ENCODE measurements at regions not wholly inside any gene's neighbourhood (a gene's known extent, or its start where the extent isn't known, plus 50 kb on each side); places are given as distances from the start of the nearest gene placed in this dataset.

DNA sequence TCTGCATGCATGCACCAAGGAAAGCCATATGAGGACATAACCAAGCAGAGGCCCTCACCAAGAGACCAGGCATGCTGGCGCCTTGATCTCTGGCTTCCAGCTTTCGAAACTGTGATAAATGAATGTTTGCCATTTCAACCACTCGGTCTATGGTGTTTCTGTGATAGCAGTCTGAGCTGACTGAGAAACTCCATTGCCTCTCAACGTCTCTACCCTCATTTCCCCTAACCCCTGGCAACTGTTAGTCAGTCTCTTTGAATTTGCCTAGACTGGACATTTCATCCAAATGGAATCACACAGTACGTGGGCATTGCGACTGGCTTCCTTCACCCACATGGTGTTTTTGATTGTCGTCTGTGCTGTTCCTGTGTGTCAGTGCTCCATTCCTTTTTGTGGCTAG lies 88.0 kb upstream of the MPHOSPH6 start (continued):
- TF ChIP-seq TCF3 (IDR thresholded peaks at IDR 0.05; ENCODE audit: borderline replicate concordance, insufficient read depth, low read depth, low read length) (no peak), YBX1 (IDR thresholded peaks at IDR 0.05) (no peak), NFXL1 (IDR thresholded peaks at IDR 0.05; ENCODE audit: borderline replicate concordance) (no peak), RAD51 (IDR thresholded peaks at IDR 0.05) (no peak), PAX5 (IDR thresholded peaks at IDR 0.05; ENCODE audit: borderline replicate concordance, low read depth, low read length) (no peak), CEBPB (IDR thresholded peaks at IDR 0.05; ENCODE audit: borderline replicate concordance in 1 of 2, low read depth in 2 of 2, low read length in 2 of 2) (no peak), LARP7 (IDR thresholded peaks at IDR 0.05) (no peak)
- TF ChIP-seq, protein P1, sequence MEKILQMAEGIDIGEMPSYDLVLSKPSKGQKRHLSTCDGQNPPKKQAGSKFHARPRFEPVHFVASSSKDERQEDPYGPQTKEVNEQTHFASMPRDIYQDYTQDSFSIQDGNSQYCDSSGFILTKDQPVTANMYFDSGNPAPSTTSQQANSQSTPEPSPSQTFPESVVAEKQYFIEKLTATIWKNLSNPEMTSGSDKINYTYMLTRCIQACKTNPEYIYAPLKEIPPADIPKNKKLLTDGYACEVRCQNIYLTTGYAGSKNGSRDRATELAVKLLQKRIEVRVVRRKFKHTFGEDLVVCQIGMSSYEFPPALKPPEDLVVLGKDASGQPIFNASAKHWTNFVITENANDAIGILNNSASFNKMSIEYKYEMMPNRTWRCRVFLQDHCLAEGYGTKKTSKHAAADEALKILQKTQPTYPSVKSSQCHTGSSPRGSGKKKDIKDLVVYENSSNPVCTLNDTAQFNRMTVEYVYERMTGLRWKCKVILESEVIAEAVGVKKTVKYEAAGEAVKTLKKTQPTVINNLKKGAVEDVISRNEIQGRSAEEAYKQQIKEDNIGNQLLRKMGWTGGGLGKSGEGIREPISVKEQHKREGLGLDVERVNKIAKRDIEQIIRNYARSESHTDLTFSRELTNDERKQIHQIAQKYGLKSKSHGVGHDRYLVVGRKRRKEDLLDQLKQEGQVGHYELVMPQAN (conservative IDR thresholded peaks at IDR 0.05) = no peak

DNA sequence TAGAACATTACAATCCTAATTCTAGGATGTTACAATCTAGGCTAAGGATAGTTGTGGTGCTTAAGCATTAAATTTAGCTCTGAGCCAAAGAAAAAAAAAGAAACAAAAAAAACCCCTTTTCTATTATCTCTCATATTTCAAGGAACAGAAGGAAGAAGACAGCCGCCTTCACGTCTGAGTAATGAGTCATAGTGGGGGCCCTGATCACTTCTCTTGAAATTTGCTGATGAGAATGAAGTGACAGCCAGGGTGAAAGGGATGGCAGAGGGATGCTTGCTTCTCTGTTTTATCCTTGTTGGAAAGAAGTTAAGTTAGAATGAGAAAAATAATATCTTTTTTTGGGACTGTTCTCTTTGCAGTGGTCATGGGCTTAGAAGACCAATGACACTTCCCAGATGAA lies 82.6 kb upstream of the MPHOSPH6 start:
- intact Hi-C loops (cut with micrococcal nuclease; ENCODE audit: unreplicated experiment) (no loop called here), in situ Hi-C loops (cut with MboI) (no loop called here)
- RAD21 ChIA-PET (ENCODE audit: unreplicated experiment) = no interaction called here
- BruUV-seq (replicated peaks) = no TSS peak
- Histone ChIP-seq H3K4me1 (ENCODE audit: control insufficient read depth, insufficient read depth, low read length) (no peaks in the 10 kb centered on the region), H2AFZ (ENCODE audit: control insufficient read depth, low read depth, low read length) (no peak overlapping the region), H3K4me2 (ENCODE audit: control insufficient read depth, insufficient read depth) (no peak overlapping the region), H3K9me3 (replicated peaks; ENCODE audit: control insufficient read depth, insufficient read depth, low read length) (no peaks in the 10 kb centered on the region), H3K79me2 (ENCODE audit: control insufficient read depth, insufficient read depth, low read length) (no peaks in the 10 kb centered on the region), H4K20me1 (ENCODE audit: control insufficient read depth, insufficient read depth) (no peaks in the 10 kb centered on the region), H3K27ac (ENCODE audit: control insufficient read depth, insufficient read depth) (no peak overlapping the region), H3K9ac (ENCODE audit: control insufficient read depth, insufficient read depth, low read length) (no peak overlapping the region), H3K36me3 (ENCODE audit: control insufficient read depth in 2 of 2, insufficient read depth in 2 of 2, low read length in 1 of 2) (no peaks in the 10 kb centered on the region), H3K27me3 (replicated peaks in 1 of 2; ENCODE audit: control insufficient read depth in 2 of 2, insufficient read depth in 2 of 2, low read length in 1 of 2) (no peaks in the 10 kb centered on the region; a peak in 1 of 4 replicates), H3K4me3 (no peak overlapping the region)
- FAIRE-seq (no peak), DNase-seq (ENCODE audit: low read depth, low spot score) (no peak), ATAC-seq (no peak)
- CTCF ChIA-PET = interaction anchor here (4.7 kb wide), 1 partner anchor 11 kb away, joined by 27 read pairs; no protein-coding TSS in a partner anchor
- SMC1A ChIA-PET (ENCODE audit: uncharacterized antibody, unreplicated experiment) = no interaction called here
- POLR2A ChIA-PET = no interaction called here
- WGBS (ENCODE audit: insufficient coverage, insufficient replicate concordance, low lambda C conversion rate, missing lambda C conversion rate) = 0% methylated on average over 2 of the region's 2 CpGs
- TF ChIP-seq, protein P2, sequence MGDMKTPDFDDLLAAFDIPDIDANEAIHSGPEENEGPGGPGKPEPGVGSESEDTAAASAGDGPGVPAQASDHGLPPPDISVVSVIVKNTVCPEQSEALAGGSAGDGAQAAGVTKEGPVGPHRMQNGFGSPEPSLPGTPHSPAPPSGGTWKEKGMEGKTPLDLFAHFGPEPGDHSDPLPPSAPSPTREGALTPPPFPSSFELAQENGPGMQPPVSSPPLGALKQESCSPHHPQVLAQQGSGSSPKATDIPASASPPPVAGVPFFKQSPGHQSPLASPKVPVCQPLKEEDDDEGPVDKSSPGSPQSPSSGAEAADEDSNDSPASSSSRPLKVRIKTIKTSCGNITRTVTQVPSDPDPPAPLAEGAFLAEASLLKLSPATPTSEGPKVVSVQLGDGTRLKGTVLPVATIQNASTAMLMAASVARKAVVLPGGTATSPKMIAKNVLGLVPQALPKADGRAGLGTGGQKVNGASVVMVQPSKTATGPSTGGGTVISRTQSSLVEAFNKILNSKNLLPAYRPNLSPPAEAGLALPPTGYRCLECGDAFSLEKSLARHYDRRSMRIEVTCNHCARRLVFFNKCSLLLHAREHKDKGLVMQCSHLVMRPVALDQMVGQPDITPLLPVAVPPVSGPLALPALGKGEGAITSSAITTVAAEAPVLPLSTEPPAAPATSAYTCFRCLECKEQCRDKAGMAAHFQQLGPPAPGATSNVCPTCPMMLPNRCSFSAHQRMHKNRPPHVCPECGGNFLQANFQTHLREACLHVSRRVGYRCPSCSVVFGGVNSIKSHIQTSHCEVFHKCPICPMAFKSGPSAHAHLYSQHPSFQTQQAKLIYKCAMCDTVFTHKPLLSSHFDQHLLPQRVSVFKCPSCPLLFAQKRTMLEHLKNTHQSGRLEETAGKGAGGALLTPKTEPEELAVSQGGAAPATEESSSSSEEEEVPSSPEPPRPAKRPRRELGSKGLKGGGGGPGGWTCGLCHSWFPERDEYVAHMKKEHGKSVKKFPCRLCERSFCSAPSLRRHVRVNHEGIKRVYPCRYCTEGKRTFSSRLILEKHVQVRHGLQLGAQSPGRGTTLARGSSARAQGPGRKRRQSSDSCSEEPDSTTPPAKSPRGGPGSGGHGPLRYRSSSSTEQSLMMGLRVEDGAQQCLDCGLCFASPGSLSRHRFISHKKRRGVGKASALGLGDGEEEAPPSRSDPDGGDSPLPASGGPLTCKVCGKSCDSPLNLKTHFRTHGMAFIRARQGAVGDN (IDR thresholded peaks at IDR 0.05) = no peak
- TF ChIP-seq JUNB (IDR thresholded peaks at IDR 0.05) (no peak), SMARCA5 (IDR thresholded peaks at IDR 0.05) (no peak), TARDBP (IDR thresholded peaks at IDR 0.05; ENCODE audit: borderline replicate concordance) (no peak), SMAD5 (IDR thresholded peaks at IDR 0.05; ENCODE audit: low read depth) (no peak)
- TF ChIP-seq, protein P3, sequence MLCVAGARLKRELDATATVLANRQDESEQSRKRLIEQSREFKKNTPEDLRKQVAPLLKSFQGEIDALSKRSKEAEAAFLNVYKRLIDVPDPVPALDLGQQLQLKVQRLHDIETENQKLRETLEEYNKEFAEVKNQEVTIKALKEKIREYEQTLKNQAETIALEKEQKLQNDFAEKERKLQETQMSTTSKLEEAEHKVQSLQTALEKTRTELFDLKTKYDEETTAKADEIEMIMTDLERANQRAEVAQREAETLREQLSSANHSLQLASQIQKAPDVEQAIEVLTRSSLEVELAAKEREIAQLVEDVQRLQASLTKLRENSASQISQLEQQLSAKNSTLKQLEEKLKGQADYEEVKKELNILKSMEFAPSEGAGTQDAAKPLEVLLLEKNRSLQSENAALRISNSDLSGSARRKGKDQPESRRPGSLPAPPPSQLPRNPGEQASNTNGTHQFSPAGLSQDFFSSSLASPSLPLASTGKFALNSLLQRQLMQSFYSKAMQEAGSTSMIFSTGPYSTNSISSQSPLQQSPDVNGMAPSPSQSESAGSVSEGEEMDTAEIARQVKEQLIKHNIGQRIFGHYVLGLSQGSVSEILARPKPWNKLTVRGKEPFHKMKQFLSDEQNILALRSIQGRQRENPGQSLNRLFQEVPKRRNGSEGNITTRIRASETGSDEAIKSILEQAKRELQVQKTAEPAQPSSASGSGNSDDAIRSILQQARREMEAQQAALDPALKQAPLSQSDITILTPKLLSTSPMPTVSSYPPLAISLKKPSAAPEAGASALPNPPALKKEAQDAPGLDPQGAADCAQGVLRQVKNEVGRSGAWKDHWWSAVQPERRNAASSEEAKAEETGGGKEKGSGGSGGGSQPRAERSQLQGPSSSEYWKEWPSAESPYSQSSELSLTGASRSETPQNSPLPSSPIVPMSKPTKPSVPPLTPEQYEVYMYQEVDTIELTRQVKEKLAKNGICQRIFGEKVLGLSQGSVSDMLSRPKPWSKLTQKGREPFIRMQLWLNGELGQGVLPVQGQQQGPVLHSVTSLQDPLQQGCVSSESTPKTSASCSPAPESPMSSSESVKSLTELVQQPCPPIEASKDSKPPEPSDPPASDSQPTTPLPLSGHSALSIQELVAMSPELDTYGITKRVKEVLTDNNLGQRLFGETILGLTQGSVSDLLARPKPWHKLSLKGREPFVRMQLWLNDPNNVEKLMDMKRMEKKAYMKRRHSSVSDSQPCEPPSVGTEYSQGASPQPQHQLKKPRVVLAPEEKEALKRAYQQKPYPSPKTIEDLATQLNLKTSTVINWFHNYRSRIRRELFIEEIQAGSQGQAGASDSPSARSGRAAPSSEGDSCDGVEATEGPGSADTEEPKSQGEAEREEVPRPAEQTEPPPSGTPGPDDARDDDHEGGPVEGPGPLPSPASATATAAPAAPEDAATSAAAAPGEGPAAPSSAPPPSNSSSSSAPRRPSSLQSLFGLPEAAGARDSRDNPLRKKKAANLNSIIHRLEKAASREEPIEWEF (IDR thresholded peaks at IDR 0.05; ENCODE audit: insufficient replicate concordance, low read depth, low read length) = no peak

Measured in GM12878 (cell line).